Mucosa of descending colon (tissue), 3 donors: ENCODE measurements at regions not wholly inside any gene's neighbourhood (a gene's known extent, or its start where the extent isn't known, plus 50 kb on each side); places are given as distances from the start of the nearest gene placed in this dataset.

Experiments used
- ATAC-seq: fragments of 200-7000 bp; cut with Tn5 transposase; one replicate; pipeline ENCODE4 v1.9.1; 2020; ENCODE audit warnings: mild to moderate bottlenecking, moderate library complexity
- DNase-seq, 3 donors: peaks; one replicate each; pipeline ENCODE4 v3.0.0-alpha.2; 2020
- H3K36me3 ChIP-seq: fragments of 200-600 bp; one replicate; pipeline ENCODE4 v1.8.0; 2021; ENCODE audit warnings: low read depth, mild to moderate bottlenecking
- H3K4me1 ChIP-seq: fragments of 200-600 bp; one replicate; pipeline ENCODE4 v1.8.0; 2021; ENCODE audit warnings: low read depth, mild to moderate bottlenecking
- H3K4me3 ChIP-seq: fragments of 200-600 bp; one replicate; pipeline ENCODE4 v1.8.0; 2021; ENCODE audit warnings: mild to moderate bottlenecking
- H3K9me3 ChIP-seq: fragments of 200-600 bp; one replicate; pipeline ENCODE4 v1.8.0; 2021; ENCODE audit warnings: mild to moderate bottlenecking
- CTCF ChIP-seq: fragments of 200-600 bp; IDR thresholded peaks from one replicate; pipeline ENCODE4 v1.8.0; 2022; ENCODE audit warnings: antibody characterized with exemption, mild to moderate bottlenecking
- intact Hi-C, 2 donors: fragments of 100-400 bp; cut with DNase I in 1 of 2; cut with micrococcal nuclease in 1 of 2; formaldehyde crosslinking; loops; one replicate each; pipeline versions ENCODE4 v1.11.0 to v1.11.1; 2022; cut with DNase I, micrococcal nuclease
- donor health status: DM: no; HTN: no; CAD: no; lungs with moderate emphysema.
- donor health status: DM: no; HTN: no; CAD: no.
- donor health status: DM: no; HTN: yes; CAD: no.

- H3K4me1 ChIP-seq: no peaks in the 10 kb centered on the region
- intact Hi-C loops: no loop called here
- ATAC-seq (no peak), DNase-seq (no peak)
- H3K9me3 ChIP-seq: peaks cover 3% of the 10 kb centered on the region
- no peak for TF ChIP-seq CTCF
- no peak overlapping the region for H3K4me3 ChIP-seq
- no peaks in the 10 kb centered on the region for H3K36me3 ChIP-seq
These were observed 511.6 kb upstream of the IGFBP3 start for GRCh38 chr7:46432708-46433107.

GRCh38 chr7:46428295-46428694 lies 507.2 kb upstream of the IGFBP3 start:
- no peaks in the 10 kb centered on the region for H3K9me3 ChIP-seq
- no peak for TF ChIP-seq CTCF

DNA sequence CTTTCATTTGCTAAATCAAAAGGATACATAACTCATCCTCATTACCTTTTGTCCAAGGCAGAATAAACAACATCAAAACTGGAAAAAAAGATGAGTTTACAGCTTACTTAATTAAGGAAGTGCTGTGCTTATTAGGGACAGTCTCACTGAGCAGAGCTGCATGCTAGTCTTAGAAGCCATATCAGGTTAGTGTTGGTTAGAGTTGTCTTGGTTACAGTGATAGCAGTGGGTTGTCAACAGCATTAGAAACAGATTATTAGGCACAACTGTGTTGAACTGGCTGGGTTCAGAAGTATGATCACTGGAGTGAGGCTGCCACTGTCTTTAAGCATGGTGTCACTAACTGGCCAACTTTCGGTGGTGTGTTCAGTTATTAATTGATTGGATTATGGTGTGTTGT lies 503.9 kb upstream of the IGFBP3 start:
- DNase-seq (no peak), ATAC-seq (no peak)
- H3K4me1 ChIP-seq: no peaks in the 10 kb centered on the region
- no peak overlapping the region for H3K4me3 ChIP-seq
- intact Hi-C loops: no loop called here
- H3K36me3 ChIP-seq: no peaks in the 10 kb centered on the region
- TF ChIP-seq CTCF: no peak
- no peaks in the 10 kb centered on the region for H3K9me3 ChIP-seq

More at GRCh38 chr7:46428295-46428694, 507.2 kb upstream of the IGFBP3 start:
- Histone ChIP-seq H3K36me3 (no peaks in the 10 kb centered on the region), H3K4me1 (no peaks in the 10 kb centered on the region), H3K4me3 (no peak overlapping the region)
- ATAC-seq (no peak), DNase-seq (no peak)
- intact Hi-C loops: no loop called here

GRCh38 chr7:46421441-46422230 lies 500.6 kb upstream of the IGFBP3 start:
- Histone ChIP-seq H3K4me3 (no peak overlapping the region), H3K4me1 (no peaks in the 10 kb centered on the region), H3K9me3 (no peaks in the 10 kb centered on the region), H3K36me3 (no peaks in the 10 kb centered on the region)
- TF ChIP-seq CTCF: no peak
- no peak for ATAC-seq
- no peak for DNase-seq
- intact Hi-C loops: no loop called here

DNA sequence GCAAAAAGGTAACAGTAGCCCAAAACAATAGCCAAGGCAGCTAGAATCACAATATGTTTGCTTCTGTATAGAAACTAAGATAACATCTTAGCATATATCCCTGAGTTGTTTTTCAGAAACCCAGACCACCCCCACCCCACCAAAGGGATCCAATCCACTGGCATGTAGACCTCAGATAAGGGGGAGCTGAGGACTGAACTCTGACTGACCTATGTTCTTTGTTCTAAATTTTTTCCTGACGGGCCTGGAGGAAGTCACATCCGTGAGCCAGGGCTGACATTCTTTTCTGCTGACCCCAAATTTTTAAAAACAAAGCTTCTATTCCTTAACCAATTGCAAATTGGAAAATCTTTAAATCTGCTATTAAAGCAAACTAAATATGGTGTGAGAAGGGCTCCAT lies 493.9 kb upstream of the IGFBP3 start:
- intact Hi-C loops: no loop called here
- TF ChIP-seq CTCF: no peak
- no peak for DNase-seq
- H3K4me1 ChIP-seq: no peaks in the 10 kb centered on the region
- no peak overlapping the region for H3K4me3 ChIP-seq
- no peaks in the 10 kb centered on the region for H3K36me3 ChIP-seq
- H3K9me3 ChIP-seq: no peaks in the 10 kb centered on the region
- no peak for ATAC-seq
